ENCODE measurements at regions not wholly inside any gene's neighbourhood (a gene's known extent, or its start where the extent isn't known, plus 50 kb on each side); places are given as distances from the start of the nearest gene placed in this dataset.

GRCh38 chr2:122660786-122661634, 905.6 kb downstream of the TSN start:
- TF ChIP-seq, protein P1, sequence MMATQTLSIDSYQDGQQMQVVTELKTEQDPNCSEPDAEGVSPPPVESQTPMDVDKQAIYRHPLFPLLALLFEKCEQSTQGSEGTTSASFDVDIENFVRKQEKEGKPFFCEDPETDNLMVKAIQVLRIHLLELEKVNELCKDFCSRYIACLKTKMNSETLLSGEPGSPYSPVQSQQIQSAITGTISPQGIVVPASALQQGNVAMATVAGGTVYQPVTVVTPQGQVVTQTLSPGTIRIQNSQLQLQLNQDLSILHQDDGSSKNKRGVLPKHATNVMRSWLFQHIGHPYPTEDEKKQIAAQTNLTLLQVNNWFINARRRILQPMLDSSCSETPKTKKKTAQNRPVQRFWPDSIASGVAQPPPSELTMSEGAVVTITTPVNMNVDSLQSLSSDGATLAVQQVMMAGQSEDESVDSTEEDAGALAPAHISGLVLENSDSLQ (IDR thresholded peaks at IDR 0.05) = no peak
- TF ChIP-seq ZNF384 (IDR thresholded peaks at IDR 0.05) = no peak
- TF ChIP-seq FOXA1 (IDR thresholded peaks at IDR 0.05) = no peak
- TF ChIP-seq HDGF (IDR thresholded peaks at IDR 0.05; ENCODE audit: borderline replicate concordance) = no peak
- no peak for TF ChIP-seq SP1 (IDR thresholded peaks at IDR 0.05)
- no peak for TF ChIP-seq CTBP1 (IDR thresholded peaks at IDR 0.05; ENCODE audit: borderline replicate concordance)
- TF ChIP-seq NFRKB (IDR thresholded peaks at IDR 0.05) = no peak
- TF ChIP-seq LEF1 (IDR thresholded peaks at IDR 0.05; ENCODE audit: borderline replicate concordance) = no peak
- TF ChIP-seq ELF4 (IDR thresholded peaks at IDR 0.05) = no peak
- TF ChIP-seq FOXM1 (IDR thresholded peaks at IDR 0.05; ENCODE audit: borderline replicate concordance) = no peak

Measured in HEK293T (cell line).